RWPE1 (cell line): ENCODE measurements at regions not wholly inside any gene's neighbourhood (a gene's known extent, or its start where the extent isn't known, plus 50 kb on each side); places are given as distances from the start of the nearest gene placed in this dataset.

Source experiments
- CTCF ChIA-PET: fragments of 350-600 bp; sonication (Branson Sonifier 250); formaldehyde crosslinking; extraction: SDS; loops from one replicate; lab custom pipeline; 2021; lab: Yijun Ruan, JAX
- POLR2A ChIA-PET: fragments of 400-600 bp; formaldehyde crosslinking; extraction: SDS; loops from one replicate; lab custom pipeline; 2020; ENCODE audit warnings: antibody characterized with exemption; ENCODE audit not compliant: low non-redundant PET; lab: Yijun Ruan, JAX
- DNase-seq: peaks from one replicate; pipeline ENCODE4 v3.0.0; 2012; ENCODE audit warnings: low spot score
- H3K27ac ChIP-seq: fragments of 450-650 bp; 2 replicates; pipeline ENCODE4 v1.5.1; 2017
- CTCF ChIP-seq: fragments of 450-650 bp; conservative IDR thresholded peaks from 2 replicates; pipeline ENCODE4 v1.5.1; 2017; ENCODE audit warnings: low read depth, mild to moderate bottlenecking

GRCh38 chr7:1330801-1331425 lies 98.2 kb downstream of the UNCX start:
- DNase-seq = no peak
- ChIA-PET POLR2A (no interaction called here), CTCF (no interaction called here)
- H3K27ac ChIP-seq = no peak overlapping the region
- no peak for TF ChIP-seq CTCF

GRCh38 chr7:1331561-1332467 lies 99.1 kb downstream of the UNCX start:
- POLR2A ChIA-PET = no interaction called here
- CTCF ChIA-PET = interaction anchor here (0.6 kb wide), 1 partner anchor 298 kb away, joined by 3 read pairs; no protein-coding TSS in a partner anchor
- TF ChIP-seq CTCF = no peak
- no peak for DNase-seq
- H3K27ac ChIP-seq = no peak overlapping the region

- no peak overlapping the region for H3K27ac ChIP-seq
- ChIA-PET POLR2A (no interaction called here), CTCF (no interaction called here)
- no peak for TF ChIP-seq CTCF
- no peak for DNase-seq
These were observed 103.8 kb downstream of the UNCX start for GRCh38 chr7:1336509-1336908.

- POLR2A ChIA-PET = no interaction called here
- no peak overlapping the region for H3K27ac ChIP-seq
- CTCF ChIA-PET = no interaction called here
- no peak for TF ChIP-seq CTCF
- DNase-seq = no peak
These were observed 106.9 kb downstream of the UNCX start for GRCh38 chr7:1339611-1340010.

- no peak overlapping the region for H3K27ac ChIP-seq
- no peak for TF ChIP-seq CTCF
- POLR2A ChIA-PET = no interaction called here
- no peak for DNase-seq
- CTCF ChIA-PET = no interaction called here
These were observed 107.4 kb downstream of the UNCX start for GRCh38 chr7:1340031-1340430.

GRCh38 chr7:1340461-1341360 lies 108.0 kb downstream of the UNCX start:
- POLR2A ChIA-PET = no interaction called here
- TF ChIP-seq CTCF = no peak
- no peak overlapping the region for H3K27ac ChIP-seq
- no peak for DNase-seq
- CTCF ChIA-PET = no interaction called here
